HepG2 (cell line): ENCODE measurements at regions not wholly inside any gene's neighbourhood (a gene's known extent, or its start where the extent isn't known, plus 50 kb on each side); places are given as distances from the start of the nearest gene placed in this dataset.

Experiments
- ATAC-seq: fragments of 200-7000 bp; cut with Tn5 transposase; 3 replicates; pipeline ENCODE4 v1.9.1; 2020; ENCODE audit warnings: mild to moderate bottlenecking, moderate library complexity
- BruUV-seq: library from RNA; stranded (reverse); fragments of 400-500 nt; replicated peaks from 2 replicates; lab custom pipeline; 2021; lab: Mats Ljungman, UMichigan
- CTCF ChIA-PET: fragments of 300-600 bp; formaldehyde crosslinking; extraction: SDS; loops from one replicate; lab custom pipeline; 2021; ENCODE audit warnings: low total read pairs, inconsistent platforms, low intra/inter-chr PET ratio; lab: Yijun Ruan, JAX
- POLR2A ChIA-PET: fragments of 350-600 bp; sonication (Branson Sonifier 250); formaldehyde crosslinking; loops from one replicate; lab custom pipeline; 2020; ENCODE audit warnings: antibody characterized with exemption, inconsistent platforms; lab: Yijun Ruan, JAX
- DNase-seq: peaks from one replicate; pipeline ENCODE4 v3.0.0-alpha.2; 2015; ENCODE audit warnings: low spot score
- FAIRE-seq: peaks from 3 replicates; lab custom pipeline; 2011; peaks lifted over from hg19 to GRCh38; lab: Jason Lieb, UNC
- H2AFZ ChIP-seq: one replicate; pipeline ENCODE4 v1.6.1; 2011; ENCODE audit warnings: low read length, inconsistent platforms
- H3K27ac ChIP-seq: fragments of 300-600 bp; 3 replicates; pipeline ENCODE4 v1.8.0; 2011; ENCODE audit warnings: mixed run types, mild to moderate bottlenecking, mixed read lengths, low read length, inconsistent platforms; ENCODE audit not compliant: insufficient read depth; ENCODE audit errors: extremely low read length
- H3K27me3 ChIP-seq, 2 experiments: fragments of 200-600 bp in 1 of 2; 2 replicates in 1 of 2; 3 replicates in 1 of 2; pipeline versions ENCODE4 v1.6.0 to v1.8.0; 2011; ENCODE audit warnings: low read length in 2 of 2, mild to moderate bottlenecking in 2 of 2, moderate library complexity in 2 of 2, inconsistent platforms in 1 of 2; ENCODE audit not compliant: insufficient read depth in 2 of 2, control insufficient read depth in 1 of 2
- H3K36me3 ChIP-seq, 2 experiments: fragments of 200-600 bp in 1 of 2; replicated peaks in 1 of 2; 2 replicates in 1 of 2; 3 replicates in 1 of 2; pipeline versions ENCODE4 v1.5.1 to v1.8.0; 2011; ENCODE audit warnings: low read length in 2 of 2, inconsistent platforms in 1 of 2; ENCODE audit not compliant: insufficient read depth in 2 of 2, control insufficient read depth in 1 of 2
- H3K4me1 ChIP-seq: 2 replicates; pipeline ENCODE4 v1.5.1; 2012; ENCODE audit warnings: low read length, inconsistent platforms; ENCODE audit not compliant: insufficient read depth
- H3K4me2 ChIP-seq: 2 replicates; pipeline ENCODE4 v1.6.0; 2011; ENCODE audit warnings: low read depth, low read length, inconsistent platforms
- H3K4me3 ChIP-seq, 3 experiments: fragments of 200-600 bp in 1 of 3; sonication (generic), shearing (Covaris generic) in 1 of 3; replicated peaks in 1 of 3; 2 replicates each; pipeline ENCODE4 v1.5.1; 2011 to 2016; ENCODE audit warnings: low read length in 3 of 3, inconsistent platforms in 2 of 3, low read depth in 2 of 3, mild to moderate bottlenecking in 2 of 3, control low read depth in 1 of 3, mixed read lengths in 1 of 3; ENCODE audit not compliant: insufficient read depth in 1 of 3
- H3K79me2 ChIP-seq: one replicate; pipeline ENCODE4 v1.6.1; 2011; ENCODE audit warnings: low read length, inconsistent platforms; ENCODE audit not compliant: insufficient read depth
- H3K9ac ChIP-seq: 2 replicates; pipeline ENCODE4 v1.6.0; 2011; ENCODE audit warnings: mild to moderate bottlenecking, low read depth, low read length, inconsistent platforms; ENCODE audit not compliant: insufficient read depth
- H3K9me3 ChIP-seq: 2 replicates; pipeline ENCODE4 v1.5.1; 2012; ENCODE audit warnings: mild to moderate bottlenecking, low read length
- H4K20me1 ChIP-seq: 2 replicates; pipeline ENCODE4 v1.6.0; 2011; ENCODE audit warnings: inconsistent platforms, mild to moderate bottlenecking, low read length, moderate library complexity; ENCODE audit not compliant: insufficient read depth
- ATF7 ChIP-seq, 2 experiments: fragments of 450-650 bp in 1 of 2; sonication (generic) in 1 of 2; formaldehyde crosslinking in 1 of 2; IDR thresholded peaks; 2 replicates each; pipeline versions ENCODE4 v1.4.0 to v1.6.1; 2016 to 2020; ENCODE audit warnings: antibody characterized with exemption in 1 of 2, mild to moderate bottlenecking in 1 of 2, missing genetic modification reagents in 1 of 2
- CEBPB ChIP-seq: IDR thresholded peaks from 2 replicates; pipeline ENCODE4 v1.6.1; 2011; ENCODE audit warnings: low read depth, low read length, improper control_type of control experiment, borderline replicate concordance
- MATR3 ChIP-seq: sonication (generic); formaldehyde crosslinking; IDR thresholded peaks from 2 replicates; pipeline ENCODE4 v1.4.0; 2020; ENCODE audit warnings: missing genetic modification reagents
- ZNF564 ChIP-seq: sonication (generic); formaldehyde crosslinking; IDR thresholded peaks from 2 replicates; pipeline ENCODE4 v1.8.1; 2023; ENCODE audit warnings: mild to moderate bottlenecking, missing genetic modification reagents
- WGBS: methylation state at CpG from one replicate; pipeline ENCODE4 v1.1.6; 2017; ENCODE audit warnings: low lambda C conversion rate; 5-methylcytosine and 5-hydroxymethylcytosine counted together
- in situ Hi-C: cut with HindIII; loops from 2 replicates; pipeline ENCODE4 v1.10.0; 2017; ENCODE audit warnings: low pct_unique_long_range_greater_than_20kb; ENCODE audit not compliant: extremely low pct_ligation_motif_present
- intact Hi-C: fragments of 100-400 bp; cut with micrococcal nuclease; formaldehyde crosslinking; loops from one replicate; pipeline ENCODE4 v1.10.0; 2022; ENCODE audit not compliant: unreplicated experiment

- ATAC-seq (no peak), FAIRE-seq (no peak), DNase-seq (no peak)
- Histone ChIP-seq H3K36me3 (no peaks in the 10 kb centered on the region), H2AFZ (no peak overlapping the region), H3K4me2 (no peak overlapping the region), H4K20me1 (no peaks in the 10 kb centered on the region), H3K4me1 (no peaks in the 10 kb centered on the region), H3K4me3 (no peak overlapping the region), H3K9me3 (peaks cover 72% of the 10 kb centered on the region), H3K27me3 (no peaks in the 10 kb centered on the region), H3K27ac (no peak overlapping the region), H3K9ac (no peak overlapping the region), H3K79me2 (no peaks in the 10 kb centered on the region)
- POLR2A ChIA-PET, result no interaction called here
- TF ChIP-seq ZNF564 (CRISPR knock-in tag), result no peak
- 0 out of 2 replicates have a peak, but pooled peaks have one; percentile 30 for TF ChIP-seq CEBPB
- WGBS, result 24% methylated on average over 4 of the region's 4 CpGs
- in situ Hi-C loops, result no loop called here
- CTCF ChIA-PET, result no interaction called here
- intact Hi-C loops, result no loop called here
- BruUV-seq, result no TSS peak
Observed at GRCh38 chr14:85248881-85249635, 280.9 kb upstream of the FLRT2 start.

GRCh38 chr14:85250414-85251189, 279.3 kb upstream of the FLRT2 start:
- H3K36me3 ChIP-seq, result no peaks in the 10 kb centered on the region
- no peak overlapping the region for H3K27ac ChIP-seq
- BruUV-seq, result no TSS peak
- no peak overlapping the region for H3K4me3 ChIP-seq
- in situ Hi-C loops (no loop called here), intact Hi-C loops (no loop called here)
- 19% methylated on average over 8 of the region's 8 CpGs for WGBS
- DNase-seq, result no peak
- ATAC-seq, result no peak
- POLR2A ChIA-PET, result no interaction called here
- no peaks in the 10 kb centered on the region for H3K4me1 ChIP-seq
- FAIRE-seq, result no peak
- TF ChIP-seq MATR3 (CRISPR knock-in tag) (no peak), ATF7 (IDR thresholded peaks at IDR 0.05) (peak; percentile 64), ATF7 (CRISPR knock-in tag; IDR thresholded peaks at IDR 0.05) (no peak)
- no peaks in the 10 kb centered on the region for H3K27me3 ChIP-seq
- H3K9me3 ChIP-seq, result peaks cover 85% of the 10 kb centered on the region
- CTCF ChIA-PET, result no interaction called here
- no peak overlapping the region for H3K4me2 ChIP-seq
- no peak overlapping the region for H3K9ac ChIP-seq
- no peak overlapping the region for H2AFZ ChIP-seq
- no peaks in the 10 kb centered on the region for H3K79me2 ChIP-seq
- H4K20me1 ChIP-seq, result no peaks in the 10 kb centered on the region
